ENCODE measurements at regions not wholly inside any gene's neighbourhood (a gene's known extent, or its start where the extent isn't known, plus 50 kb on each side); places are given as distances from the start of the nearest gene placed in this dataset.
"Not testable (repeated sequence)": the region's sequence is repeated elsewhere in the genome, so short reads cannot be mapped to it uniquely, and the experiment has no call there.

DNA sequence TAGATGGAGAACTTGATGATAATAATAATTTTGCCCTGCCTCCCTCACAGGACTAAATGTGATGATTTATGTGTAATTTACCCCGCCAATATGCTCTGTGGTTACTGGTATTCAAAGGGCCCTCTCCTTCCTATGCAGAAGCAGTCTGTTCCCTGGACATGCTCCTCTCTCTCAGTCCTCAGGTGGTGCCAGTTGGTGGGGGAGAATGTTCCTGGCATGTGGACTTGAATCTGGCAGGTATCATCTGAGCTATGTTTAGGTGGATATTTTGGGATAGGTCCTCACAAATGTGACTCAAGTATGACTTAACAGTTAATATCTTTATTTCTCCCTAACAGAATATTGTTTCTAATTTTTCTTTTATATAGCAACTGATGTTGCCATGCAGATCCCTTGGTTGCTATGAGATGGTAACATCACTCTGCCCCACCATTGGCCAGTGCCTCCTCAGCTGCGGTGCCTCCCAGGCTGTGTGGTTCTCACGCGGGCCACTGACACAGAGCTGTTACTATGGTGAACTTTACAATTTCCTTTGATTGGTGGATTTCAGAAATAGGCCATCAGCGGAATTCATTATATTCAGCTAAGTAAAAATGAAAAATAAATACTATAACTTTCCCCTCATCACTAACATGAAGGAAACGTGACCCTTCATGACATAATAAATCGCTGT, 106.7 kb upstream of the PELI1 start:
- TF ChIP-seq, protein P1, sequence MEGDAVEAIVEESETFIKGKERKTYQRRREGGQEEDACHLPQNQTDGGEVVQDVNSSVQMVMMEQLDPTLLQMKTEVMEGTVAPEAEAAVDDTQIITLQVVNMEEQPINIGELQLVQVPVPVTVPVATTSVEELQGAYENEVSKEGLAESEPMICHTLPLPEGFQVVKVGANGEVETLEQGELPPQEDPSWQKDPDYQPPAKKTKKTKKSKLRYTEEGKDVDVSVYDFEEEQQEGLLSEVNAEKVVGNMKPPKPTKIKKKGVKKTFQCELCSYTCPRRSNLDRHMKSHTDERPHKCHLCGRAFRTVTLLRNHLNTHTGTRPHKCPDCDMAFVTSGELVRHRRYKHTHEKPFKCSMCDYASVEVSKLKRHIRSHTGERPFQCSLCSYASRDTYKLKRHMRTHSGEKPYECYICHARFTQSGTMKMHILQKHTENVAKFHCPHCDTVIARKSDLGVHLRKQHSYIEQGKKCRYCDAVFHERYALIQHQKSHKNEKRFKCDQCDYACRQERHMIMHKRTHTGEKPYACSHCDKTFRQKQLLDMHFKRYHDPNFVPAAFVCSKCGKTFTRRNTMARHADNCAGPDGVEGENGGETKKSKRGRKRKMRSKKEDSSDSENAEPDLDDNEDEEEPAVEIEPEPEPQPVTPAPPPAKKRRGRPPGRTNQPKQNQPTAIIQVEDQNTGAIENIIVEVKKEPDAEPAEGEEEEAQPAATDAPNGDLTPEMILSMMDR (IDR thresholded peaks at IDR 0.05; ENCODE audit: low read depth, low read length): no peak
- no peak overlapping the region for H3K4me3 ChIP-seq (ENCODE audit: low read depth, low read length)

DNA sequence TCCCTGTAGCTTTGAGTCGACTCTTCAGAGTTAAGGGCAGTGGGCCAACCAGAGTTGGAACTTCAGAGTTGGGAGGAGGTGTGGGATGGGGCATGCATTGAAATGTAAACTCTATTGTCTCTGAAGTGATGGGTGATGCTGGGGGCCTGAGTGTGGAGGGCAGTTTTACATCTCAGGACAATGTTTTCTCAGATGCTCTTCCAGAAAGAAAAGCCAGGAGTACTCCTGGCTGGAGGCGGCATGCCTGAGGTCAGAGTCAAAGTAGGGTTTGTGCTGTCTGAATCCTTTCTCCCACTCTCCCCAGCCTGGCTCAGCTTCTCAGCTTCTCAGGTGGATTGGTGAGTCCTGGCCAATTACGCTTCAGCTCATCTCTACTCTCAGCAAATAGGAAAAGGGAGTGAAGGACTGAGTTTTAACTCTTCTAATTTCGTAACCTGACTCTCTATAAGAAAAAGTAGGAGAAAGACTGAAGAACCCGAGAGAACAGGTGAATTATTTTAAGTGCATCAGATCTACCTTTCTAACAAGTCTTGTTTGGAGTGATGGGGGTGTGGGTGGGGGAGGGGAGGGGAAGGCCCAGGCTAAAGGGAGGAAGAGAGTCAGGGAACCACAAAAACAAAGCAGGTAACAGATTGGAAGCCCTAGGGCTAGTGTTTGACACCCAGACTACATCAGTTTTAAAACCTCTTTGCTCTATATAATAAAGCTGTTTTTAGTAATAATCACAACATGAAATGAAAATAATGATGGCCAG, 107.5 kb upstream of the PELI1 start:
- TF ChIP-seq, protein P1 (IDR thresholded peaks at IDR 0.05; ENCODE audit: low read depth, low read length): no peak

DNA sequence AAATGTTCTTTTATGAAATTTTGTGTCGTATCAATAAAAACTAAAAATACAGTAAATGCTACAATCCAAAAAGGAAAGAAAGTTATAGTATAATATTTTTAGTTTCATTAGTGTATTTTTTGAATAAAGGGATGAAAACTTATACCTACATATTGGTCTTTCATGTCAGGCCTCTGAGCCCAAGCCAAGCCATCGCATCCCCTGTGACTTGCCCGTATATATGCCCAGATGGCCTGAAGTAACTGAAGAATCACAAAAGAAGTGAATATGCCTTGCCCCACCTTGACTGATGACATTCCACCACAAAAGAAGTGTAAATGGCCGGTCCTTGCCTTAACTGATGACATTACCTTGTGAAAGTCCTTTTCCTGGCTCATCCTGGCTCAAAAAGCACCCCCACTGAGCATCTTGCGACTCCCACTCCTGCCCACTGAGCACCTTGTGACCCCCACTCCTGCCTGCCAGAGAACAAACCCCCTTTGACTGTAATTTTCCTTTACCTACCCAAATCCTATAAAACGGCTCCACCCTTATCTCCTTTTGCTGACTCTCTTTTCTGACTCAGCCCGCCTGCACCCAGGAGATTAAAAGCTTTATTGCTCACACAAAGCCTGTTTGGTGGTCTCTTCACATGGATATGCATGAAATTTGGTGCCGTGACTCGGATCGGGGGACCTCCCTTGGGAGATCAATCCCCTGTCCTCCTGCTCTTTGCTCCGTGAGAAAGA, 108.2 kb upstream of the PELI1 start:
- not testable (repeated sequence) for H3K4me3 ChIP-seq (ENCODE audit: low read depth, low read length)

More for the DNA sequence above, 107.5 kb upstream of the PELI1 start:
- no peak overlapping the region for H3K4me3 ChIP-seq (ENCODE audit: low read depth, low read length)

DNA sequence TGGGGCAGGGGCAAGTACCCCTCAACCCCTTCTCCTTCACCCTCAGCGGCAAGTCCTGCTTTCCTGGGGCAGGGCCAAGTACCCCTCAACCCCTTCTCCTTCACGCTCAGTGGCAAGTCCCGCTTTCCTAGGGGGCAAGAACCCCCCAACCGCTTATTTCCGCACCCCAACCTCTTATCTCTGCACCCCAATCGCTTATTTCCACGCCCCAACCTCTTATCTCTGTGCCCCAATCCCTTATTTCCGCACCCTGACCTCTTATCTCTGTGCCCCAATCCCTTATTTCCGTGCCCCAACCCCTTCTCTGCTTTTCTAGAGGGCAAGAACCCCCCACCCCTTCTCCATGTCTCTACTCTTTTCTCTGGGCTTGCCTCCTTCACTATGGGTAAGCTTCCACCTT, 109.2 kb upstream of the PELI1 start:
- not testable (repeated sequence) for H3K4me3 ChIP-seq (ENCODE audit: low read depth, low read length)

DNA sequence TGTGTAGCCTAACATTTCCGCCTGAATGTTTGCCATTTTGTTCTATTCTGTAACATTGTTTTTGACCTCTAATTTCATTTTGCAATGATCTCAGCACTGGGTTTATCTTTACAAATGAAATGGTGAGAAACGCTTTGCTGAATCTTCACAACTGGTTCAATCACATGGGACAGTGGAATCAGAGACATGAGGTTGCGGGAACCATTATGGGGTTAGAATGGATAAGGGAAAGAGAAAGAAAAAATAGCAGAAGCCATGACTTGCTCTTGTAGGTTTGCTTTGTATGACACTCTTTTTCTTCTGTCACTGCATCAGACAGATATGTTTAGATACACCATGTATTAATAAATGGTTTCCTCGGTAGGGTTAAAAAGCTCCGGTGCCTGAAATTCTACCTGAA, 114.3 kb upstream of the PELI1 start:
- no peak overlapping the region for H3K4me3 ChIP-seq (ENCODE audit: low read depth, low read length)
- TF ChIP-seq, protein P1 (IDR thresholded peaks at IDR 0.05; ENCODE audit: low read depth, low read length): no peak

DNA sequence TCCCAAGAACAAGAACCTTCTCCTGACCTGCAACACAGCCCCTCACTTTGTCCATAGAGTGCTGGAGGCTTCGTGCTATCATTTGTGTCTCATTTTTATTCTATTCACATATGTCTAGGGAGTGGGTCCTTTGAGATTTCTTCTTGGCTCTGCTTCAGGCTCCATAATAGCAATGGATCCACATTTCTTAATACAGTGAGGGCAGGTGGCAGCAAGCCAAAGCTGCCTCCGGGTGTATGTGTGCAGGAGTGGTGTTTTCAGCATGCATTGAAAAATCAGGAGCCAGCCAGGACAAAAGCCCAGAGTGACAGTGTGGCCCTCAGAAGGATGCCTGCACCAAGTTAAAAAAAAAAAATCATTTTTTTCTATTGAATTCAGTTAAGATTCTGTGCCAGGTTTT, 115.1 kb upstream of the PELI1 start:
- no peak overlapping the region for H3K4me3 ChIP-seq (ENCODE audit: low read depth, low read length)
- TF ChIP-seq, protein P1 (IDR thresholded peaks at IDR 0.05; ENCODE audit: low read depth, low read length): no peak

DNA sequence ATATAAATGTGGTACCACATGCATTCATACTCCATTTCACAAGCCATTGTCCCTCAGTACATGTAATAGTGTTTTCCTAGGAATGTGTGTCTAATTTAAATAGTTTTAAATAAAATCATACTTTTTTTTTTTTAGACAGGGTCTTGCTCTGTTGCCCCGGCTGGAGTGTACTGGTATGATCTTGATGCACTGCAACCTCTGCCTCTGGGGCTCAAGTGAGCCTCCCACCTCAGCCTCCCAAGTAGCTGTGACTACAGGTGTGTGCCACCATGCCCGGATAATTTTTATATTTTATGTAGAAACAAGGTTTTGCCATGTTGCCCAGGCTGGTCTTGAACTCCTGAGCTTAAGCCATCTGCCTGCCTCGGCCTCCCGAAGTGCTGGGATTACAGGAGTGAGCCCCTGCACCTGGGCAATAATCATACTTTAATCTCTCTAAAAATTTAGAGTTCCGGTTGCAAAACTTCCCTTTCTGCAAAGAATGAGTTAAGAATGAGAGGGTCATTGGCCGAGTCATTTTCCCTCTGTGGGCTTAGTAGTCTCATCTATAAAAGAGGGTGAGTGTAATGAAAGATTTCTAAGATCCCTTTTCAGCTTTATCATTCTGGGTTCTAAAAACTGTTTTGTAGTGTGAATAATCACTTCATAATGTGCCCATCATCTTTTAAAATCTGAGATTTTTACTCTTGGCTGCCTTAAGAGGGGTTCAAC, 116.0 kb upstream of the PELI1 start:
- TF ChIP-seq, protein P1 (IDR thresholded peaks at IDR 0.05; ENCODE audit: low read depth, low read length): no peak
- H3K4me3 ChIP-seq (ENCODE audit: low read depth, low read length): no peak overlapping the region

DNA sequence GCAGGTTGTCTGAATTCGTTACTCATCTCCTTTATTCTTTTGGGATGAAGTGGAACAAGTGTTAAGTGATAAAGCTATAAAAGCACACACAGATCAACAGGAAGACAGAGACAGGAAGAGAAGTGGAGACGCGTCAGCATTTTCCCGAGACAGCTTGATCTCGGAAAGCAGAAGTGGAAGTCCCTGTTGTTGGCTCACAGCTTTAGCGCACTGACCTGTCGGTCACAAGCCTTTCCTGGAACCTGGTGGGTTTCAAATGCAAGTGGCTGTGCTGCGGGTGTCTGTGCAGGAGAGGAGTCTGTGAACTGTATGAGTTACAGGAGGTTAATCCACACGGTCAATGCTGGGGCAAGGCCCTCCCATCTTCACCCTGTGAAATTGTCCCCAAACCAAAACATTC, 116.6 kb upstream of the PELI1 start:
- no peak overlapping the region for H3K4me3 ChIP-seq (ENCODE audit: low read depth, low read length)
- TF ChIP-seq, protein P1 (IDR thresholded peaks at IDR 0.05; ENCODE audit: low read depth, low read length): no peak
